Limb (tissue), 2 donors: ENCODE measurements at regions not wholly inside any gene's neighbourhood (a gene's known extent, or its start where the extent isn't known, plus 50 kb on each side); places are given as distances from the start of the nearest gene placed in this dataset.

Experiments used
- DNase-seq, 2 donors: peaks; one replicate each; pipeline ENCODE4 v3.0.0-alpha.2; 2016; ENCODE audit errors: extremely low spot score in 2 of 2

GRCh38 chr12:77409551-77409950, 344.2 kb upstream of the E2F7 start:
- no peak for DNase-seq

GRCh38 chr12:77407931-77408330, 342.6 kb upstream of the E2F7 start:
- DNase-seq: no peak

GRCh38 chr12:77406219-77406905, 341.0 kb upstream of the E2F7 start:
- no peak for DNase-seq

- no peak for DNase-seq
These were observed 337.3 kb upstream of the E2F7 start for GRCh38 chr12:77402716-77403115.

- no peak for DNase-seq
These were observed 336.4 kb upstream of the E2F7 start for GRCh38 chr12:77401770-77402081.

- no peak for DNase-seq
These were observed 335.8 kb upstream of the E2F7 start for GRCh38 chr12:77401064-77401769.

- DNase-seq: no peak
These were observed 327.2 kb upstream of the E2F7 start for GRCh38 chr12:77392467-77393088.

GRCh38 chr12:77388445-77389265, 323.3 kb upstream of the E2F7 start:
- DNase-seq: no peak

GRCh38 chr12:77387671-77388070, 322.3 kb upstream of the E2F7 start:
- DNase-seq: no peak

- no peak for DNase-seq
These were observed 321.8 kb upstream of the E2F7 start for GRCh38 chr12:77387214-77387613.

- no peak for DNase-seq
These were observed 319.6 kb upstream of the E2F7 start for GRCh38 chr12:77384941-77385340.

GRCh38 chr12:77382096-77382742, 316.9 kb upstream of the E2F7 start:
- no peak for DNase-seq

- no peak for DNase-seq
These were observed 312.3 kb upstream of the E2F7 start for GRCh38 chr12:77377622-77378021.

- DNase-seq: no peak
These were observed 311.7 kb upstream of the E2F7 start for GRCh38 chr12:77377116-77377515.

- no peak for DNase-seq
These were observed 309.3 kb upstream of the E2F7 start for GRCh38 chr12:77374673-77375072.

GRCh38 chr12:77372494-77372893, 307.1 kb upstream of the E2F7 start:
- DNase-seq: no peak

- no peak for DNase-seq
These were observed 306.7 kb upstream of the E2F7 start for GRCh38 chr12:77372026-77372425.

- no peak for DNase-seq
These were observed 303.0 kb upstream of the E2F7 start for GRCh38 chr12:77368379-77368778.

- DNase-seq: no peak
These were observed 301.2 kb upstream of the E2F7 start for GRCh38 chr12:77366616-77367015.

- no peak for DNase-seq
These were observed 299.0 kb upstream of the E2F7 start for GRCh38 chr12:77364400-77364799.

- DNase-seq: no peak
These were observed 297.3 kb upstream of the E2F7 start for GRCh38 chr12:77362509-77363210.
